HCT116 (cell line): ENCODE measurements at regions not wholly inside any gene's neighbourhood (a gene's known extent, or its start where the extent isn't known, plus 50 kb on each side); places are given as distances from the start of the nearest gene placed in this dataset.

ENCODE experiments used
- ATAC-seq: fragments of 200-7000 bp; cut with Tn5 transposase; 2 replicates; pipeline ENCODE4 v1.9.1; 2020; ENCODE audit warnings: mild to moderate bottlenecking, moderate library complexity
- BruUV-seq: library from RNA; stranded (reverse); fragments of 400-500 nt; replicated peaks from 2 replicates; lab custom pipeline; 2021; lab: Mats Ljungman, UMichigan
- CTCF ChIA-PET: fragments of 300-600 bp; sonication (Branson Sonifier 250); formaldehyde crosslinking; loops from one replicate; lab custom pipeline; 2021; ENCODE audit warnings: antibody characterized with exemption; lab: Charles Lee
- POLR2A ChIA-PET: fragments of 300-600, 350-600 bp; sonication (Branson Sonifier 250); formaldehyde crosslinking; loops from one replicate; lab custom pipeline; 2021; ENCODE audit warnings: antibody characterized with exemption; lab: Charles Lee
- RAD21 ChIA-PET, 2 experiments: fragments of 300-600 bp; sonication (Branson Sonifier 250); formaldehyde crosslinking; loops; one replicate each; lab custom pipeline; 2023; ENCODE audit warnings: low total read pairs in 2 of 2; ENCODE audit not compliant: uncharacterized antibody in 2 of 2, unreplicated experiment in 2 of 2, low non-redundant PET in 1 of 2; lab: Charles Lee
- DNase-seq: peaks from one replicate; pipeline ENCODE4 v3.0.0-alpha.2; 2010; ENCODE audit warnings: low read depth, low spot score
- H2AFZ ChIP-seq: fragments of 200-600 bp; shearing (Covaris generic), sonication (generic); 2 replicates; pipeline ENCODE4 v1.6.1; 2017; ENCODE audit warnings: low read depth, mixed run types, mixed read lengths, antibody characterized with exemption, low read length; ENCODE audit not compliant: poor library complexity, severe bottlenecking
- H3K27ac ChIP-seq: 2 replicates; pipeline ENCODE4 v1.5.1; 2012; ENCODE audit warnings: low read depth, low read length
- H3K27me3 ChIP-seq: fragments of 200-600 bp; sonication (generic); 2 replicates; pipeline ENCODE4 v1.6.1; 2016; ENCODE audit warnings: mixed run types, low read length, mixed read lengths; ENCODE audit not compliant: insufficient read depth
- H3K36me3 ChIP-seq, 2 experiments: fragments of 200-500 bp in 1 of 2; fragments of 200-600 bp in 1 of 2; sonication (Bioruptor generic) in 1 of 2; sonication (generic) in 1 of 2; 2 replicates each; pipeline versions ENCODE4 v1.5.1 to v1.6.1; 2014 to 2016; ENCODE audit warnings: low read length in 2 of 2, inconsistent platforms in 1 of 2, mixed read lengths in 1 of 2, mixed run types in 1 of 2; ENCODE audit not compliant: insufficient read depth in 2 of 2, control insufficient read depth in 1 of 2
- H3K4me1 ChIP-seq, 2 experiments: fragments of 200-600 bp in 1 of 2; sonication (generic) in 1 of 2; 2 replicates each; pipeline versions ENCODE4 v1.5.1 to v1.6.1; 2012 to 2017; ENCODE audit warnings: low read length in 2 of 2, inconsistent platforms in 1 of 2, mild to moderate bottlenecking in 1 of 2, mixed read lengths in 1 of 2, mixed run types in 1 of 2, moderate library complexity in 1 of 2; ENCODE audit not compliant: insufficient read depth in 2 of 2, control insufficient read depth in 1 of 2
- H3K4me2 ChIP-seq: fragments of 200-600 bp; sonication (generic); 2 replicates; pipeline ENCODE4 v1.6.1; 2017; ENCODE audit warnings: mixed run types, low read length, mixed read lengths
- H3K4me3 ChIP-seq, 2 experiments: fragments of 200-600 bp in 1 of 2; sonication (generic) in 1 of 2; replicated peaks in 1 of 2; 2 replicates each; pipeline ENCODE4 v1.5.1; 2011 to 2016; ENCODE audit warnings: low read length in 2 of 2, control low read depth in 1 of 2, low read depth in 1 of 2, mild to moderate bottlenecking in 1 of 2, mixed read lengths in 1 of 2, mixed run types in 1 of 2
- H3K79me2 ChIP-seq: fragments of 200-600 bp; sonication (generic); 2 replicates; pipeline ENCODE4 v1.6.1; 2017; ENCODE audit warnings: mild to moderate bottlenecking, mixed run types, low read length, moderate library complexity, mixed read lengths; ENCODE audit not compliant: insufficient read depth
- H3K9ac ChIP-seq: fragments of 200-600 bp; sonication (generic); 2 replicates; pipeline ENCODE4 v1.6.1; 2016; ENCODE audit warnings: low read length, mixed read lengths
- H3K9me2 ChIP-seq: fragments of 200-600 bp; sonication (generic), shearing (Covaris generic); 2 replicates; pipeline ENCODE4 v1.6.1; 2017; ENCODE audit warnings: mixed run types, mild to moderate bottlenecking, moderate library complexity; ENCODE audit not compliant: insufficient read depth
- H3K9me3 ChIP-seq, 2 experiments: fragments of 200-500 bp in 1 of 2; fragments of 200-600 bp in 1 of 2; sonication (Bioruptor generic) in 1 of 2; sonication (generic) in 1 of 2; 2 replicates each; pipeline ENCODE4 v1.6.1; 2014 to 2017; ENCODE audit warnings: low read length in 2 of 2, mixed read lengths in 2 of 2, inconsistent platforms in 1 of 2, low read depth in 1 of 2, mild to moderate bottlenecking in 1 of 2, mixed run types in 1 of 2, moderate library complexity in 1 of 2; ENCODE audit not compliant: control insufficient read depth in 1 of 2, insufficient read depth in 1 of 2
- H4K20me1 ChIP-seq: fragments of 200-600 bp; sonication (generic), shearing (Covaris generic); 2 replicates; pipeline ENCODE4 v1.6.1; 2017; ENCODE audit warnings: mixed run types, mild to moderate bottlenecking, moderate library complexity; ENCODE audit not compliant: insufficient read depth
- CTCF ChIP-seq, 3 experiments: fragments of 200-600 bp in 1 of 3; sonication (generic) in 1 of 3; IDR thresholded peaks in 2 of 3; conservative IDR thresholded peaks in 1 of 3; 2 replicates each; pipeline ENCODE4 v1.5.1; 2012 to 2017; ENCODE audit warnings: low read depth in 2 of 3, low read length in 2 of 3, antibody characterized with exemption in 1 of 3, borderline replicate concordance in 1 of 3, control low read depth in 1 of 3, mild to moderate bottlenecking in 1 of 3, mixed read lengths in 1 of 3, mixed run types in 1 of 3, moderate library complexity in 1 of 3; ENCODE audit not compliant: insufficient read depth in 1 of 3
- ELF1 ChIP-seq: IDR thresholded peaks from 2 replicates; pipeline ENCODE4 v1.6.1; 2012; ENCODE audit warnings: low read depth, borderline replicate concordance
- EZH2 ChIP-seq: fragments of 200-600 bp; sonication (generic); IDR thresholded peaks from 2 replicates; pipeline ENCODE4 v1.6.1; 2017; ENCODE audit warnings: antibody characterized with exemption, mixed run types
- POLR2A ChIP-seq: IDR thresholded peaks from 2 replicates; pipeline ENCODE4 v1.7.0; 2011; ENCODE audit warnings: borderline replicate concordance; ENCODE audit not compliant: insufficient read depth, insufficient read length; ENCODE audit errors: extremely low read depth
- POLR2AphosphoS5 ChIP-seq: IDR thresholded peaks from 2 replicates; pipeline ENCODE4 v1.6.1; 2011; ENCODE audit warnings: mild to moderate bottlenecking, low read depth, low read length, moderate library complexity
- RAD21 ChIP-seq: IDR thresholded peaks from 2 replicates; pipeline ENCODE4 v1.6.1; 2012; ENCODE audit warnings: low read depth, mild to moderate bottlenecking
- REST ChIP-seq: IDR thresholded peaks from 2 replicates; pipeline ENCODE4 v1.6.1; 2012; ENCODE audit warnings: low read depth
- SP1 ChIP-seq: IDR thresholded peaks from 2 replicates; pipeline ENCODE4 v1.6.1; 2012; ENCODE audit warnings: low read depth
- SRF ChIP-seq: IDR thresholded peaks from 2 replicates; pipeline ENCODE4 v1.6.1; 2012; ENCODE audit warnings: low read depth
- TCF7L2 ChIP-seq: IDR thresholded peaks from 2 replicates; pipeline ENCODE4 v1.7.0; 2011; ENCODE audit warnings: borderline replicate concordance, inconsistent platforms; ENCODE audit not compliant: insufficient read depth, insufficient read length; ENCODE audit errors: extremely low read depth
- ZBTB33 ChIP-seq: IDR thresholded peaks from 2 replicates; pipeline ENCODE4 v1.6.1; 2011; ENCODE audit warnings: mild to moderate bottlenecking, low read length, moderate library complexity; ENCODE audit not compliant: insufficient replicate concordance; ENCODE audit errors: extremely low read depth
- ZNF274 ChIP-seq: fragments of 200-500 bp; sonication (Bioruptor generic); IDR thresholded peaks from 2 replicates; pipeline ENCODE4 v1.6.1; 2014; ENCODE audit warnings: mild to moderate bottlenecking, low read depth, low read length, inconsistent platforms
- intact Hi-C: fragments of 100-400 bp; cut with micrococcal nuclease; formaldehyde crosslinking; loops from 2 replicates; pipeline ENCODE4 v1.10.0; 2022

- Histone ChIP-seq H4K20me1 (no peaks in the 10 kb centered on the region), H3K36me3 (no peaks in the 10 kb centered on the region), H3K9me2 (no peaks in the 10 kb centered on the region), H3K4me3 (no peak overlapping the region), H3K9me3 (no peaks in the 10 kb centered on the region), H3K4me1 (no peaks in the 10 kb centered on the region), H3K79me2 (no peaks in the 10 kb centered on the region), H2AFZ (no peak overlapping the region), H3K27me3 (no peaks in the 10 kb centered on the region), H3K27ac (no peak overlapping the region), H3K9ac (no peak overlapping the region), H3K4me2 (no peak overlapping the region)
- ChIA-PET RAD21 (no interaction called here), CTCF (no interaction called here), POLR2A (no interaction called here)
- no peak for TF ChIP-seq TCF7L2
- TF ChIP-seq POLR2AphosphoS5: no peak
- TF ChIP-seq SP1: no peak
- no peak for TF ChIP-seq EZH2
- no peak for TF ChIP-seq RAD21
- no peak for TF ChIP-seq CTCF (IDR thresholded peaks at IDR 0.05 in 2 of 3, conservative IDR thresholded peaks at IDR 0.05 in 1 of 3; ENCODE audit: borderline replicate concordance in 1 of 3, insufficient read depth in 1 of 3, low read depth in 2 of 3, low read length in 2 of 3)
- TF ChIP-seq ZBTB33: no peak
- no peak for TF ChIP-seq ZNF274
- no peak for TF ChIP-seq POLR2A
- no peak for TF ChIP-seq REST
- TF ChIP-seq ELF1: no peak
- no peak for TF ChIP-seq SRF
- DNase-seq (no peak), ATAC-seq (no peak)
- no TSS peak for BruUV-seq
- intact Hi-C loops: no loop called here
These were observed 361.3 kb upstream of the GBE1 start for GRCh38 chr3:82122554-82123345.
